ENCODE measurements at regions not wholly inside any gene's neighbourhood (a gene's known extent, or its start where the extent isn't known, plus 50 kb on each side); places are given as distances from the start of the nearest gene placed in this dataset.

GRCh38 chr18:78480262-78481054 lies 499.2 kb upstream of the SALL3 start:
- Histone ChIP-seq H3K27me3 (no peaks in the 10 kb centered on the region), H3K4me1 (no peaks in the 10 kb centered on the region), H3K9me3 (no peaks in the 10 kb centered on the region), H3K36me3 (no peaks in the 10 kb centered on the region), H3K4me3 (no peak overlapping the region), H3K27ac (no peak overlapping the region)
- TF ChIP-seq EP300 (IDR thresholded peaks at IDR 0.05) = no peak
- TF ChIP-seq POLR2A (IDR thresholded peaks at IDR 0.05) = no peak
- TF ChIP-seq POLR2AphosphoS5 (IDR thresholded peaks at IDR 0.05) = no peak
- TF ChIP-seq CTCF (IDR thresholded peaks at IDR 0.05) = no peak
- intact Hi-C loops (cut with DNase I; ENCODE audit: low total_unique reads) = no loop called here
- DNase-seq = no peak
- 87 to 90% (median 89%) methylated on average over 31 of the region's 31 CpGs for WGBS, 5 donors

- H3K4me1 ChIP-seq = no peaks in the 10 kb centered on the region
- H3K27me3 ChIP-seq = no peaks in the 10 kb centered on the region
- H3K4me3 ChIP-seq = no peak overlapping the region
- no peak overlapping the region for H3K27ac ChIP-seq
- H3K9me3 ChIP-seq = no peaks in the 10 kb centered on the region
- intact Hi-C loops (cut with DNase I; ENCODE audit: low total_unique reads) = no loop called here
- TF ChIP-seq EP300 (IDR thresholded peaks at IDR 0.05) = no peak
- no peak for TF ChIP-seq POLR2A (IDR thresholded peaks at IDR 0.05)
- no peak for TF ChIP-seq CTCF (IDR thresholded peaks at IDR 0.05)
- TF ChIP-seq POLR2AphosphoS5 (IDR thresholded peaks at IDR 0.05) = no peak
- WGBS, 5 donors = 75 to 86% (median 83%) methylated on average over 7 of the region's 7 CpGs
- H3K36me3 ChIP-seq = no peaks in the 10 kb centered on the region
- DNase-seq = no peak
These were observed 497.2 kb upstream of the SALL3 start for GRCh38 chr18:78482378-78482777.

- H3K36me3 ChIP-seq = no peaks in the 10 kb centered on the region
- H3K27ac ChIP-seq = no peak overlapping the region
- intact Hi-C loops (cut with DNase I; ENCODE audit: low total_unique reads) = no loop called here
- WGBS, 5 donors = 64 to 85% (median 78%) methylated on average over 6 of the region's 6 CpGs
- DNase-seq = no peak
- peaks cover 0 to 22% (median 14%) of the 10 kb centered on the region in 4 donors for H3K9me3 ChIP-seq
- H3K4me3 ChIP-seq = no peak overlapping the region
- no peak for TF ChIP-seq POLR2AphosphoS5 (IDR thresholded peaks at IDR 0.05)
- H3K4me1 ChIP-seq = no peaks in the 10 kb centered on the region
- no peaks in the 10 kb centered on the region for H3K27me3 ChIP-seq
These were observed 492.0 kb upstream of the SALL3 start for GRCh38 chr18:78487649-78488048.

DNA sequence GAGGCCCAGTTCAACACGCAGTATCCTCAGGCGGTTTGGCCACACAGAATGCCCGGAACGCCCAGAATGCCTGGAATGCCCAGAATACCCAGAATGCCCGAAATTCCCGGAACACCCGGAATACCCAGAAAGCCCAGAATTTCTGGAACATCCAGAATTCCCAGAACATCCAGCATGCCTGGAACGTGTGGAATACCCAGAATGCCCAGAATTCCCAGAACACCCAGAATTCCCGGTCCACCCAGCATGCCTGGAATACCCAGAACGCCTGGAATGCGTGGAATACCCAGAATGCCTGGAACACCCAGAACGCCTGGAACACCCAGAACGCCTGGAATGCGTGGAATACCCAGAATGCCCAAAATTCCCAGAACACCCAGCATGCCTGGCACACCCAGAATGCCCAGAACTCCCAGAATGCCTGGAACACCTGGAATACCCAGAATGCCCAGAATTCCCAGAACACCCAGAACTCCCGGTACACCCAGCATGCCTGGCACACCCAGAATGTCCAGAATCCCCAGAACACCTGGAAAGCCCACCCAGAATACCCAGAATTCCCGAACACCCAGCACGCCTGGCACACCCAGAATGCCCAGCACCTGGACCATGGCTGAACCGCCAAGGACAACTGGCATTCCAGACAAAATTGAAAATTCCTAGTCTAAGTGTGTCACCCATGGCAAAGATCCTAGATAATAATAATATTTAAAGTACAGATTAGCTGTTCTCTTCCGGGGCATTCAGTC lies 487.4 kb upstream of the SALL3 start:
- Histone ChIP-seq H3K27me3 (no peaks in the 10 kb centered on the region), H3K4me3 (no peak overlapping the region), H3K27ac (no peak overlapping the region), H3K36me3 (no peaks in the 10 kb centered on the region), H3K9me3 (peaks cover 0 to 25% (median 15%) of the 10 kb centered on the region in 4 donors), H3K4me1 (no peaks in the 10 kb centered on the region)
- intact Hi-C loops (cut with DNase I; ENCODE audit: low total_unique reads) = no loop called here
- TF ChIP-seq EP300 (IDR thresholded peaks at IDR 0.05) = no peak
- TF ChIP-seq POLR2A (IDR thresholded peaks at IDR 0.05) = no peak
- TF ChIP-seq CTCF (IDR thresholded peaks at IDR 0.05) = no peak
- no peak for TF ChIP-seq POLR2AphosphoS5 (IDR thresholded peaks at IDR 0.05)
- 86 to 92% (median 90%) methylated on average over 17 to 19 of the region's 19 CpGs for WGBS, 5 donors
- DNase-seq = no peak
